HG03460 (cell line): ENCODE measurements at regions not wholly inside any gene's neighbourhood (a gene's known extent, or its start where the extent isn't known, plus 50 kb on each side); places are given as distances from the start of the nearest gene placed in this dataset.
"Not testable (repeated sequence)": the region's sequence is repeated elsewhere in the genome, so short reads cannot be mapped to it uniquely, and the experiment has no call there.

ENCODE experiments used
- ATAC-seq: cut with Tn5 transposase; IDR thresholded peaks from one replicate; pipeline ENCODE4 v1.9.1; 2021; ENCODE audit not compliant: unreplicated experiment

DNA sequence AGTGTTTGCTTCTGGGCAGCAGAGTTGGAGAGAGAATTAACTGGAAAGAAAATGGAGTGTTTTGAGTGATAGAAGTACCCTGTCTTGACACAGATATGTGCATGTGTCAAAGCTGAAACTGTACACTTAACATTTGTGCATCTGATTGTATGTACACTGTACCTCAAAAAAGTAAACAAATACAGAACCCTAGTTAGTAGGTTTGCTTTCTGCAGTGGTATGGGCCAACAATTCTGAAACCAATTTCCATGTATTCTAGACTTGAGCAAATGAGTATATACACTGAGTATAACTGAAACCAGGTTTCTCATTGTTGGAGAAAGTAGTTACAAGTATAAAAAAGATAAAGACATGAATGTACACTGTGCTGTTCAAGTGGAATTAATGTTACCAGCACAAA is 52.4 kb downstream of the ELAPOR2 start:
- ATAC-seq = no peak

DNA sequence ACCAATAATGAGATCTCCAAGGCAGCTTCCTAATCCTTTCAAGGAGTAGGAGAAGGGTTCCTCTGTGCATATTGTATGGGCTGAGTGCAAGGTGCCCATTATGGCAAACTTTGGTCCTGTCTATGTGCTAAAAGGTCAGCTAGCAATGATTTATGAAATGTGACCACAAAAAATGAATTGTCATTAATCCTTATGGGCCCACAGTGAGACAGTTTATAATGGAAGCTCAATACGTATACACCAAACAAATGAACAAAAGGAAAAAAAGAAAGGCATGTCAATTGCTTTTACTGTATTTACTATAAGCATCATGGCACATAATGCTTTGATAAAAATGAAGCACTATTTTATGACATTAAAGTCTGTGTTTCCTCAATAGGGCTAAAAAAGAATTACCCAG is 54.5 kb downstream of the ELAPOR2 start:
- no peak for ATAC-seq

DNA sequence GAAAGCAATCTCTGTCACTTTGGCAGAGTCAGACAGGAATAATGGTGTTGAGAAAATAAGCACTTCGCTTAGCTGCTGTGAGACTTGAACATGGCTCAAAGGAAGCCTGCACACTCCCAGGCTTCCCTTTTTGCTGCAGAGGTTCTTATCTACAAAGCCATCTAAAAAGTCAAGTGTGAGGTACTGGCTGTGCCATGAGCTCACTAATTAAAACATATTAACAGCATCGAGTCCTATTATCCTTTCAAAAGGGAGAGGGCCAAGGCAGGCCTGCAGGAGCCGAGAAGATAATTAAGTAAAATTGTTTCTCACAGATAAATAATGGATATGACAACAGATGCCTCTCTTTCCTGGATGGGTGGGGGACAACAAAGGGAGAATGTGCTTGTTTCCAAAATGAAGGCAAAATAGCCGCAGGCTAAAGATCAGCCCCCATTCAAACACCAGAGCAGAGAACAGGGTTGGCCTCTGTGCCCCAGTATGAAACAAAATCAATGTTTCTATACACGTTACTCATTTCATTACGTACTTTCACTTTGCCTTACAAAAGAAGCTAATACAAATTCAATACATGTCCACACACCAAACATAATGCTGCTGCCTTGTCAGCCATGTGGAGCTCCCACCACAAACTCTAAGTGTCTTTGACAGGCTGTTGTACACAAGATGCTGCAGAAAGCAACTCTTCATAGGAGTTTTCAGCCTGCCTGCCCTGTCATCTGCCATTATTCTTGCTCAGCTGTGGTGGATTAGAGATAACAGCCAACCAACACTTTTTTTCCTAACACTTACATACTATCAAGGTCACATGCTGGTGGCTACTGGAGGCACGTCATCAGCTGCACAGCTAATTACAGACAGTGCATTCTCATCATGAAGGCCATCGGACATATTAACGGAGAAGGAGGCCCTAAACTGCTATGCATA is 55.3 kb downstream of the ELAPOR2 start:
- no peak for ATAC-seq

DNA sequence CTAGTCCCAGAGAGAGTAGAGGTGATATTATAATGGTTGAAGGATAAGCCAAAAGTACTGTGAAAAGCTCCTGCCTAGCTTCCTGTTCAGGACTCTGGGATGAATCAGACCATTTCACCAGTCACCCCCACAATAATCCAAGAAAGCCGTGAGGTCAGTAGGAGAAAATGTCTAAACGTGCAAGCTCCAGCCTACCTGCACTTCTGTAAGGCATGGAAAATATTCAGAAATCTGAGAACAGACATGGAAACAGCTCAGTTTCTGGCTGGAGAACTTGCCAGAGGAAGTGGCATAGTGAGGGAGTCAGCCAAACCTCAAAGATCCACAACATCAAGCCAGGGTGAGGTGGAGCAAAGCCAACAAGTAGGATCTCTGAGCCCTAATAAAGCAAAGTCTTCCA is 58.2 kb downstream of the ELAPOR2 start:
- no peak for ATAC-seq

DNA sequence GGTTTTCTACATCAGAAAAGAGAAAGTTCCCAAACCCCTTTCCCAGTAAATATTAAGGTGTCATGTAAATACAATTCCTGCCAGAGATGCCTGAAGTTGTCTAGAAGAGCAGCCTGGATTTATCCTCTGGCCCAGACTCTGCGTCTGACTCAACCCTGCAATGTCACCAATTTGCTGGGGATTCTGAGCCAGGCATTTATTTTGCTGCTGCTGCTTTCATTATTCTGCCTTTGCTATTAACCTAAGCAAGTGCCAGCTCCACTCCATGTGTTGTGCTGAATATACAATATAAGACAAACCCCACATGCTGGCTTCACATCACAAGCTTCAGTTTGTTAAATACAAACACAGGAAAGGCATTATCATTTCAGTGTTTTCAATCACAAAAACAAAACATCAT is 59.1 kb downstream of the ELAPOR2 start:
- ATAC-seq = no peak

DNA sequence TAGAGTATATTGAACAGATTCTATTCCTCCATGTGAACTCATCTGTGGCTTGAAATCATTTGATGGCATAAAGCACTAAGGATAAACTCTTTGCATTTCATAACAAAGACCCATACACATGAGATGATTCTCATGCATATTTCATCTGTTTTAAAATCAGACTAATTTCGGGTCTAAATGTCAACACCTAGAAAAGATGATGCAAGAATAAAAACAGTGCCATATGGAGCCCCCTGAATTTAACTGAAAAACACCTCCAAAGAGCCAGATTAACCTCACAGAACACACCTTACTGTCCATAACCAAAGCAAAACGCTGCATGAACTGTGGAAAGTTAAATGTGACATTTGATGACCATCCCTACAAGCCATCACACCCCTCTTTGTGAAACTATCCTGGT is 59.7 kb downstream of the ELAPOR2 start:
- ATAC-seq = no peak

DNA sequence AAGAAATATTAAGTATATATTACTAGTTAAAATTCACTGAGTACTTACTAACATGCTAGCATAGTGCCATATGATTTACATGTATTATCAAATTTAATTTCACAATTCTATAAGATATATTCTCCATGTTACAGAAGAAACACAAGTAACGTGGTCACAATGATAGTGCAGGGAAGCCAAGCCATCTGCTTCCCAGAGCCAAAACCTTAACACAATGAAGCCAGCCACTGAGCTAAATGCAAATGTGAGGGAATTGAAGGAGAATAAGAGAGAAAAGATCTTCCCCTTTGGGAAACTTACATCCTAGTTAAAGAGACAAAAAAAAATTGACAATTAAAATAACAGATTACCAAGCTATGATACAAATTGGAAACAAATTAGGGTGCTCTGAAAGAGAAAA is 63.6 kb downstream of the ELAPOR2 start:
- ATAC-seq = no peak

DNA sequence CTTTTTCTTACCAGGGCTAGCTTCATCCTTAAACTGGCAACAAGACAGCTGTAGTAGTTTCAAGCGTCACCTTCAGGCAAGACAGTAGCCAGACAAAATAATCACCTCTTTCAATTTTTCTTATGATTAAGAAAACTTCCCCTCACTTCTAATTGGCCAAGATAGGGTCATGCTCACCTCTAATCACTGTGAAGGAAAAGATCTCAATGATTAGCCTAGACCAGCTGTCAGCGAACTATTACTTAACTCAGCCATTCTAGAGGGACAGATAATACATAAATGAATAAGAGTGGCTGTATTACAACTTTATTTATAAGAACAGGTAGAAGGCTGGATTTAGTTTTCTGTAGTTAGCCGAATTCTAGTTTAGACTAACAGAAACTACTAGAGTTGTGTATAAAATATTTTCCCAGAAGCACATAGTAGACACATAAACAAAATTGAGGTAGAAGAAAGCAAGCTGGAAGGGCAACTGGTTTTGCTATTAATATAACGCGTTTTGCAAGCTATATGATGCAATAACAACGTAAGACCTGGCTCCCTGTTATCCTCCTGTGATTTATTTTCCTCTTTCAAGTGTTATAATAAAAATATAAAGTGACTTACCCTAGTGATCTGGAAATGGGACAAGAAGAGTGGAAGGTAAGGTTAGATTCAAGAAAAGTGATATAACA is 64.3 kb downstream of the ELAPOR2 start:
- ATAC-seq = no peak

DNA sequence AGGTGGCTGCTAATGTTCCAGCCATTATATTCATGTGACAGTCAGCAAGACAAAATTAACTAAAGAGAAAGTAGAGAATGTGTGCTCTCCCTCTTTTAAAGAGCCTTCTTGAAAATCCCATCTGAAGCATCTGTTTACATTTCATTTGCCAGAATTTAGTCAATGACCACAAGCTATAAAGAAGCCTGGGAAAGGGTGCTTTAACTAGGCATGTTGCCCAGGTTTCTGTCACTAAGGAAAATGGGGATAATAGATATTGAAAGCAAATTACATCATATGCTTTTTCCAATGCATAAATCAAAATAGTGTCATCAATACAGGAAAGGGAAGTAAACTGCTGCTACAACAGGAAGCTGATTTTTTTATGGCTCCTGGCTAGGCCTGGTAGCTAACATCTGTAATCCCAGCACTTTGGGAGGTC is 67.7 kb downstream of the ELAPOR2 start:
- ATAC-seq = no peak

DNA sequence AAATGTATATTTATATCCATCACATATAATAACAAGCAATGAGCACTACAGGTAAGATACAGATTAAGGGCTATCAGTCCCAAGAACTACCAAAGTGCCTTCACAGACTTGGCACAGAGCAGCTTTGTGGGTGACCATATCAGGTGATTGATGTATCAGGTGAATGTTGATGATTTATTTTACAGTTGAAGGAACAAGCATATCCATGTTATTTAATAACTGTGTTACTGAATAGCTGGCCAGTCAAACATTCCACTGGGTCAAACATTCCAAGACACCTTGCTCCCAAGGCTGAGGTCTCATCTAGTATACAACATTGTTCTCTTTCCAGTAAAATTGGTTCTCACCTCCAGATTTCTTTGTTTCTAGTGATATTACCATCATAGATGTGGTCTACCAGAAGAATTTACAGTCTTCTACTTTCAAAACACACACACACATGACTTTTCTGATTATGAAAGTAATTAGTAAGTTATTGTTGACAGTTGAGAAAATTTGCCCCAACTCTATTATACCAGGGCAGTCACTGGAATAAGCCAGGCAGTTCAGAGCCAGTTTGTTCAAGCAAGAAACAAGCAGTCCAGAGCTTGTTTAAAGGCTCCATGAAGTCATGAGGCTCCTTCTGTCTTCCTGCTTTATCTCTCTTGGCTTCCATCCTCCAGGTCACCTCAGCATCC is 68.2 kb downstream of the ELAPOR2 start:
- ATAC-seq = peak; percentile 85

DNA sequence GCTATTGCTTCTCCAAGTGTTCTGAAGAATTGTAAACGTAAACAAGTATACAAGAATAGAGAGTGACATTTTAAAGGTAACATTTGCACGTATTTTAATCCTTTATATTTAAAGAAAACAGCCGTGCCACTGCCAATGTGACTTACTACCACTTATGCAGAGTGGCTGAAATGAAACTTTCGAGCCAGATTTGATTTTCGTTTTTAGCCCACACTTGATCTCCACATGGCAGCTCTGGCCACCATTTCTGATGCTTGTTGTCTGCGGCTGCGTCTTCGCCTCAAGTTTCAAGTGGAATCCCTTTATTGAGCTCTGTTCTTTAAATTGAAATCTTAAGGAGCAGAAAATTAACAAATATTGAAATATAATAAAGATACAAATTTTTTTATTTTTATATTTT is 70.0 kb downstream of the ELAPOR2 start:
- ATAC-seq = no peak

DNA sequence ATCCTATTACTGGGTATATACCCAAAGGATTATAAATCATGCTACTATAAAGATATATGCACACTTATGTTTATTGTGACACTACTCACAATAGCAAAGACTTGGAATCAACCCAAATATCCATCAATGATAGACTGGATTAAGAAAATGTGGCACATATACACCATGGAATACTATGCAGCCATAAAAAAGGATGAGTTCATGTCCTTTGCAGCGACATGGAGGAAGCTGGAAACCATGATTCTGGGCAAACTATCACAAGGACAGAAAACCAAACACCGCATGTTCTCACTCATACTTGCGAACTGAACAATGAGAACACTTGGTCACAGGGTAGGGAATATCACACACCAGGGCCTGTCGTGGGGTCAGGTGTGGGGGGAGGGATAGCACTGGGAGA is 71.6 kb downstream of the ELAPOR2 start:
- not testable (repeated sequence) for ATAC-seq

DNA sequence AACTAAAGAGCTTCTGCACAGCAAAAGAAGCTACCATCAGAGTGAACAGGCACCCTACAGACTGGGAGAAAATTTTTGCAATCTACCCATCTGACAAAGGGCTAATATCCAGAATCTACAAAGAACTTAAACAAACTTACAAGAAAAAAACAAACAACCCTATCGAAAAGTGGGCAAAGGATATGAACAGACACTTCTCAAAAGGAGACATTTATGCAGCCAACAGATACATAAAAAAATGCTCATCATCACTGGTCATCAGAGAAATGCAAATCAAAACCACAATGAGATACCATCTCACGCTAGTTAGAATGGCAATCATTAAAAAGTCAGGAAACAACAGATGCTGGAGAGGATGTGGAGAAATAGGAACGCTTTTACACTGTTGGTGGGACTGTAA is 72.1 kb downstream of the ELAPOR2 start:
- ATAC-seq = not testable (repeated sequence)

DNA sequence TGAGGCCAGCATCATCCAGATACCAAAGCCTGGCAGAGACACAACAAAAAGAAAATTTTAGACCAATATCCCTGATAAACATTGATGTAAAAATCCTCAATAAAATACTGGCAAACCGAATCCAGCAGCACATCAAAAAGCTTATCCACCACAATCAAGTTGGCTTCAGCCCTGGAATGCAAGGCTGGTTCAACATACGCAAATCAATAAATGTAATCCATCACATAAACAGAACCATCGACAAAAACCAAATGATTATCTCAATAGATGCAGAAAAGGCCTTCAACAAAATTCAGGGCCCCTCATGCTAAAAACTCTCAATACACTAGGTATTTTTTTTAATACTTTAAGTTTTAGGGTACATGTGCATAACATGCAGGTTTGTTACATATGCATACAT is 74.1 kb downstream of the ELAPOR2 start:
- not testable (repeated sequence) for ATAC-seq

DNA sequence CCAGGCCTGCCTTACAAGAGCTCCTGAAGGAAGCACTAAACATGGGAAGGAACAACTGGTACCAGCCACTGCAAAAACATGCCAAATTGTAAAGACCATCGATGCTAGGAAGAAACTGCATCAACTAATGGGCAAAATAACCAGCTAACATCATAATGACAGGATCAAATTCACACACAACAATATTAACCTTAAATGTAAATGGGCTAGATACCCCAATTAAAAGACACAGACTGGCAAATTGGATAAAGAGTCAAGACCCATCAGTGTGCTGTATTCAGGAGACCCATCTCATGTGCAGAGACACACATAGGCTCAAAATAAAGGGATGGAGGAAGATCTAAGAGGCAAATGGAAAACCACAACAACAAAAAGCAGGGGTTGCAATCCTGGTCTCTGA is 75.8 kb downstream of the ELAPOR2 start:
- not testable (repeated sequence) for ATAC-seq

DNA sequence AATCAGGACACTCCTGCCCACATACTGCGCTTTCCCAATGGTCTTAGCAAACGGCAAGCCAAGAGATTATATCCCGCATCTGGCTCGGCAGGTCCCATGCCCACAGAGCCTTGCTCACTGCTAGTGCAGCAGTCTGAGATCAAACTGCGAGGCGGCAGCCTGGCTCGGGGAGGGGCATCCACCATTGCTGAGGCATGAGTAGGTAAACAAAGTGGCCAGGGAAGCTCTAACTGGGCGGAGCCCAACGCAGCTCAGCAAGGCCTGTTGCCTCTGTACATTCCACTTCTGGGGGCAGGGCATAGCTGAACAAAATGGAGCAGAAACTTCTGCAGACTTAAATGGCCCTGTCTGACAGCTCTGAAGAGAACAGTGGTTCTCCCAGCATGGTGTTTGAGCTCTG is 77.5 kb downstream of the ELAPOR2 start:
- not testable (repeated sequence) for ATAC-seq

DNA sequence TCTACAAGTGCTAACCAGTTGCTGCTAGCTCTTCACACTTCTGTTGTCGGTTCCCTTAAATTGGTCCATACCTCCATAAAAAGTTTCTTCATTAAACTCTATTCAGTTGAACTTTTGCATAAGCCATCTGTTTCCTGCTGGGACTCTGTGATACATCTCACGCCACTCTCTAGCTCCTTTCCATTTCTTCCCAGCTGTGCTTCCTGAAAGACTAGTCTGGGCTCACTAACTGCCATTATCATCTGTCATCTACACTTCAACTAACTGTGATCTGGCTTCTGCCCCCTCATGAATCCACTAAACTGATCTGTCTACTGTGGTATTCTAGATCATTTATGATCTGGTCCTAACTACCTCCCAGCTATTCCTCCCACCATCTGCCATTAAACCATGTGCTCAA is 78.3 kb downstream of the ELAPOR2 start:
- ATAC-seq = no peak

DNA sequence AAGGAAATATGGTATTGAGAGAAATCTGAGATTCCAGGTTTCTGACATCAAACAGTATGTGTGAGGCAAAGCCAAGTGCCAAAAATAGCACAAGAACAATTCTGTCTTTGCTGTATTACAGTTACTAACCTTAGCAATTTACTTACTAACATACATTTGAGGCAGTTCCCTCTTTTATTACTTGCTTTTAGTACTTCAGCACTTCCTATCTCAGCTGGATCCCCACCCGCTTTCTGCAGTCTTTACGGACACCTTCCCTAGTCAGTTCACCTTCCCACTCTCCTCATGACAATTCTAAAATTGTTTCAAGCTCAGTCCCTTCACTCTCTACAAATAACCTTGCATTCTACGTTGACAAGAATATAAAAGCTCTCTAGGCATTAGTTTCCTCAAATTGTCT is 79.2 kb downstream of the ELAPOR2 start:
- ATAC-seq = no peak

DNA sequence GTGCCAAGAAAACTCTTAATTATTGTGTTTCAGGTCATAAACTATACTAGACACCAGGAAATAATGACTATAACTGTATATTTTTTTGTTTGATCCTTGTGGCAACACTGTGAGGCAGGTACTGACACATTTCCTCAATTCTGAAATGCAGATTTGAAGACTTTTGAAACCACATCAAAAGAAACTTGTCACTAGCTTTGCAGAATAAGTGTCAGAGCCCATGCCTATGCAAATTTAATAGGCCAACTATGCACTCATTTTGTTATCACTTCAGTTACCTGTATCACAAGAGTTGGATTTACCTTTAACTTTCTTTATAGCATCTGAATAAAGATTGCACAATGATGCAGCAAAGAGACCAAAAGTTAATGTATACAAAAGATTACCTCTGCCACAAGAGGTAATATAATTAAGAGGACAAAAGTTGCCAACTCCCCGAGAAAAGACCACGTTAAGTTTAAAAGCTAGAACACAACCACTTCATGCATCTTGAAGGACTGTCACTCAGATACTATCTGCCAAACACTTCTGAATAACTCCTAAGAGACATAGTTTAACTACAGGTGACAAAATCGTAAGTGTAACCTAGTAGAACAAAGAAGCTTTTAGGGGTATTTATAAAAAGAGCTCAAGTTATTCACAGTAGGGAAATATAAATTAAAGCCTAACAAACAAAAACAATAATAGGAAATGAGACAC is 80.5 kb downstream of the ELAPOR2 start:
- no peak for ATAC-seq

DNA sequence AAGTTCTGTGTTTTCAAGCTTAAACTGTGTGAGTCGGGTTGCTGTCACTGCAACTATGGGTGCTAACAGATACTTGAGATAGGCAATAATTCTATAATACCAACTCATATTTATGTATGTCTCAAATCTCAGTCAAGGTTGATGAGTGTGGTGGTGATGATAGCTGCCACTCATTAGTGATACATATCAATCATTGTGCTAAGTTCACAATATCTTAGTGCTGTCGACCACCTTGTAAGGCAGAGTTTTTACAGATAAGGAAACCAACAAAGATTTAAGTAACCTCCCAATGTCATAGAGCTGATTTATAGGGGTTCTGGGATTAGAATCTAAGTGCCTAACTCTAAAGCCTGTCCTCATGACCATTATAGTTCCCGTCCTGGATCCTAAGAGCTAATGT is 82.5 kb downstream of the ELAPOR2 start:
- ATAC-seq = no peak

DNA sequence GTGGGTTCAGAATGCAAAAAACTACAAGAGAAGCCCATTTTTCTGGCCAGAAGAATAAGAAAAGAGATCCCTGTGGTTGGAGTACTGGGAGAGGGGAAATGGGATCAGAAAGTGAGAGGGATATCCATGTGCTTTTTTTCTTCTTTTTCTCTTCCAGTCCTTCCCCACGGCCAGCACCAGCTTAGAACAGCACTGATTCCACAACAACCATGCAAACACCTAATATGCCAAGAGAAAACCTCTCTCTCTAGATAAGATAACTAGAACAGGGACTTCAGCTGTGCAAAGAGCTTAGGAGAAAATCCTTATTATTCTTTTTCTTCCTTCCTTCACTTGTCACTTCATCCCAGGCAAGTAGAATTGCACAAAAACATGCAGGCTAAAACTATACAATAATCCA is 83.5 kb downstream of the ELAPOR2 start:
- ATAC-seq = no peak
